Activated CD4-positive, alpha-beta T cell treated with anti-CD3 and anti-CD28 coated beads for 48 hours (primary cell): ENCODE measurements at regions not wholly inside any gene's neighbourhood (a gene's known extent, or its start where the extent isn't known, plus 50 kb on each side); places are given as distances from the start of the nearest gene placed in this dataset.
"Not testable (repeated sequence)": the region's sequence is repeated elsewhere in the genome, so short reads cannot be mapped to it uniquely, and the experiment has no call there.

ENCODE experiments used
- DNase-seq: peaks from one replicate; pipeline ENCODE4 v3.0.0-alpha.2; 2020

GRCh38 chr13:24563087-24563486 lies 50.5 kb upstream of the PARP4 start:
- DNase-seq: no peak

GRCh38 chr13:24563971-24564370 lies 51.4 kb upstream of the PARP4 start:
- not testable (repeated sequence) for DNase-seq

- DNase-seq: no peak
Observed at GRCh38 chr13:24564881-24565280, 52.3 kb upstream of the PARP4 start.

GRCh38 chr13:24567593-24567992 lies 55.0 kb upstream of the PARP4 start:
- DNase-seq: not testable (repeated sequence)

- DNase-seq: no peak
Observed at GRCh38 chr13:24574847-24575246, 62.3 kb upstream of the PARP4 start.

- peak; percentile 15 for DNase-seq
Observed at GRCh38 chr13:24580315-24580714, 67.7 kb upstream of the PARP4 start.

- DNase-seq: not testable (repeated sequence)
Observed at GRCh38 chr13:24581578-24581977, 69.0 kb upstream of the PARP4 start.

- DNase-seq: not testable (repeated sequence)
Observed at GRCh38 chr13:24591697-24592096, 79.1 kb upstream of the PARP4 start.

- DNase-seq: not testable (repeated sequence)
Observed at GRCh38 chr13:24597906-24598670, 82.1 kb upstream of the ATP12A start.

GRCh38 chr13:24599019-24599791 lies 81.0 kb upstream of the ATP12A start:
- not testable (repeated sequence) for DNase-seq

- no peak for DNase-seq
Observed at GRCh38 chr13:24605923-24606372, 74.3 kb upstream of the ATP12A start.

GRCh38 chr13:24606486-24607170 lies 73.6 kb upstream of the ATP12A start:
- DNase-seq: no peak

GRCh38 chr13:24610956-24611355 lies 69.3 kb upstream of the ATP12A start:
- no peak for DNase-seq

GRCh38 chr13:24612726-24613125 lies 67.5 kb upstream of the ATP12A start:
- DNase-seq: no peak

GRCh38 chr13:24613128-24613527 lies 67.1 kb upstream of the ATP12A start:
- no peak for DNase-seq

GRCh38 chr13:24613755-24614154 lies 66.5 kb upstream of the ATP12A start:
- no peak for DNase-seq

- DNase-seq: no peak
Observed at GRCh38 chr13:24614306-24615080, 65.7 kb upstream of the ATP12A start.

GRCh38 chr13:24615114-24615513 lies 65.1 kb upstream of the ATP12A start:
- DNase-seq: no peak

GRCh38 chr13:24615911-24616472 lies 64.2 kb upstream of the ATP12A start:
- no peak for DNase-seq

- DNase-seq: no peak
Observed at GRCh38 chr13:24616514-24616913, 63.7 kb upstream of the ATP12A start.

- no peak for DNase-seq
Observed at GRCh38 chr13:24617256-24618010, 62.8 kb upstream of the ATP12A start.
